GM21529 (cell line): ENCODE measurements at regions not wholly inside any gene's neighbourhood (a gene's known extent, or its start where the extent isn't known, plus 50 kb on each side); places are given as distances from the start of the nearest gene placed in this dataset.
"Not testable (repeated sequence)": the region's sequence is repeated elsewhere in the genome, so short reads cannot be mapped to it uniquely, and the experiment has no call there.

Experiments
- ATAC-seq: cut with Tn5 transposase; IDR thresholded peaks from one replicate; pipeline ENCODE4 v1.9.1; 2021; ENCODE audit not compliant: unreplicated experiment

- ATAC-seq, result no peak
Measured at GRCh38 chr13:110045202-110045601, 258.8 kb upstream of the IRS2 start.

- no peak for ATAC-seq
Measured at GRCh38 chr13:110044551-110045111, 258.2 kb upstream of the IRS2 start.

DNA sequence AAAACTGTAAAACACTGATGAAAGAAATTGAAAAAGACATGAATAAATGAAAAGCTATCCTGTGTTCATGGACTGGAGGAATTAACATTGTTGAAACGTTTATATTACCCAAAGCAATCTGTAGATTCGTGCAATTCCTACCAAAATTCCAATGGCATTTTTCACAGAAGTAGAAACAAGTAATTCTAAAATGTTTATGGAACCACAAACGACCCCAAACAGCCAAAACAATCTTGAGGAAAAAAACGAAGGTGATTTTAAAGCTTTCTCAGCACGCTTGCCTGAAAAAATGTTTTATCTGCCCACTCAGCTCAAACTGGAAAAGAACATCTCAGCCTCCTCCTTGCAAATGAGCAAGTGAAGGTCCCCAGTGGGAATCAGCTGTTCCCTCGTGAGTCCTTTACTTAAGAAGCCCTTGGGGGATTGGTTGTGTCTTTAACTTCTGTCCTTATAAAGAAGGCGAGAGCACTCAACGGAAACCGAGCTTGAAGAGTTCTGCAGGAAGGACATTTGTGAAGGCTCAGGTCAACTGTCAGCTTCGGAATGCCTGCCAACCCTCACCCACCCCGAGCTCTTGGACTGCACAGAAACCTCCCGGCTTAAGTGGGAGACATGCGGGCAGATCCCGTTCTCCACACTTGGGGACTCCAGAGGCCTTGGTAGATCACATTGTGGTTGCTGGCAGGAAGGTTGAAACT lies 256.0 kb upstream of the IRS2 start:
- no peak for ATAC-seq

GRCh38 chr13:110041638-110042037 lies 255.3 kb upstream of the IRS2 start:
- not testable (repeated sequence) for ATAC-seq

- no peak for ATAC-seq
Measured at GRCh38 chr13:110037925-110038573, 251.7 kb upstream of the IRS2 start.

GRCh38 chr13:110036060-110036459 lies 249.7 kb upstream of the IRS2 start:
- no peak for ATAC-seq

DNA sequence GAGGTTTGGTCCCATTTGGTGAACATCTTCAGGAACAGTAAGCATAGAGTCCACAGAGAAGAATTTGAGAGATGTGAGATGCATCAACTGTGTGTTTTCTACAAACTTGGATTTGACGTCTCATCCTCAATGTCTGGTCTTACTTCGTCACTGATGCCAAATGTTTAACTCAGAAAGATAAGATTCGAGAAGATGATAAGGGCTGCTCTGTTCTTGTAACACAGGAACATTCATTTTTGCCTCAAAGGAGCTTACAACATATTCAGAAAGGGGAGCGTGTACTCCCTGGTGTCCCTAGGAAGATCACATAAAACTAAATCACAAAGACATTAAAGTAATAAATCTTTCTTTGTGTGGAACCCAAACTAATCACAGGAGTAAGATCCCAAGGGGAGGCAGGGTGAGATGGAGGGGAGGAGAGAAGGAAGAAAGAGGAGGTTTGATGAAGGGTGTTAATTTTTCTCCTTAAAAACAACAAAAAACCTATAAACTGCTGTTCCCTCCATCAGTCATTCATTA lies 247.7 kb upstream of the IRS2 start:
- ATAC-seq, result no peak

DNA sequence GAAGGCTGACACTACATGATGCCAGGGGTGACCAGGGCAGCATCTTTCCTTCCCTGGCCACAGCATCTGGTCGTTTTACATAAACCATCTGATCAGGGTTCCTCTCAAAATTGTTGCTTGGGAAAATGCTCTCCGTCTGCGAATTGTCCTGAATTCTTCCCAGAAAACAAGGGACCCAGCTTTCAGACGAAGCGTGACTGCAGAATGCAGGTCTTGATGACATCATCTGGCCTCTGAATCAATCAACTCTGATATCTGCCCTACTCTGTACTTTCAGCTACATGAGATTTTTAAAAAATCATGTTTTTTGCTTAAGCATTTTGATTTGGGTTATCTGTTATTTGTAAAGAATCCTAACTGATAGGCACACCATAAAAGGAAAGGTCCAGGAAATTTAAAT lies 246.6 kb upstream of the IRS2 start:
- no peak for ATAC-seq

DNA sequence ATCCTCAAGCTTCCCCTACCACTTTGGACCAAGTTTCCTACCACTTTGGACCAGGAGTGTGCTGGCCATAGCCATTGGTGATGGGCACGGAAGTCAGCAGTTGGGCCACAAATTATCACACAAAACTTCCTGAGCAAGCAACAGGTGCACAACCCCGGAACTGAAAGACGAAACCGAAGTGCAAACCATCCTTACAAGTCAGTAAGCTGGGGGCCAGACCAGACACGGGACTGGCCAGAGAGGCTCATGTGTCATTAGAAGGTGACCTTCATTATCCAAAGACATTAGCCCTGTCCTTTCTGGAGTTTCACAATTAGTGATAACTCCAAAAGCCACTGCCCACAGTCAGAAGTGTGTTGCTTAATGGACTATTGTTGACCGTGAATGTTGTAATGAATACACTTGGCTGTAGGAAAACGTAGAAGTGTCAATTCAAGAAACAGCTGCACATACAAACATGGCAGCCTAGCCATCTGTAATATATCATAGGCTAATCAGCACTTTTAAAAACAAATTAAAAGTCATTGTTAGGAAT lies 244.1 kb upstream of the IRS2 start:
- ATAC-seq, result no peak

DNA sequence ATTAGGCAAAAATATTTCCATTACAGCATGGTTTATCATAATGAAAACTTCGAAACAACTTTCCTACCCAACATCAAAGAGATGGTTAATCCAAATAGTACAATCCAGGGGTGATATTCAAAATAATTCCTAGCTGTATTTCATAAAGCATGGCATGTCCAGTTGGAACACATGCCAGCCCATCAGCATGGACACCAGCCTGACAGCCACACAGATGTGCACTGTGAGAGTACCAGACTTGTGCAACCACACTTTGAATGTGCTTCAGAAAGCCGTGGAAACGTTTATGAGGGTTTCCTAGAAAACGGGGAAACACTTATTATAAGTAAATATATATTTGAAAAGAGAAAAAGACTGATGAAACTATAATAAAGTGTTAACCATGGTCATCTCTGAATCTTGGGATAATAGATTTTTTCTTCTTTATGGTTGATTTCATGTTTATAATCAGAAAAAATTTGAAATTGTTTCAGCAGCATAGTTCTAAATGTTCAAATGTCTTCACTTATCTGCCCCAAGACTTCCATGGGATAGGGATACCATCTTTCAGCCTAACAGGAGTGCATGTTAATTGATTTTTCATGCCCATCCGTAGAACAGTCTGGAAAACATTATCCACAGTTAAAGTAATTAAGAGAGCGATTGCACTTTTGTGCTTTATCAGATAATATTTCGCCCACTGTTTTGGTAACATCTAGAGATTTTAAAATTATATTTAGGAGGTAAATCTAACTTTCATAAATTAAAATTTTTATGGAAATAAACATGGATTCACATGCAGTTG lies 242.6 kb upstream of the IRS2 start:
- ATAC-seq, result no peak

DNA sequence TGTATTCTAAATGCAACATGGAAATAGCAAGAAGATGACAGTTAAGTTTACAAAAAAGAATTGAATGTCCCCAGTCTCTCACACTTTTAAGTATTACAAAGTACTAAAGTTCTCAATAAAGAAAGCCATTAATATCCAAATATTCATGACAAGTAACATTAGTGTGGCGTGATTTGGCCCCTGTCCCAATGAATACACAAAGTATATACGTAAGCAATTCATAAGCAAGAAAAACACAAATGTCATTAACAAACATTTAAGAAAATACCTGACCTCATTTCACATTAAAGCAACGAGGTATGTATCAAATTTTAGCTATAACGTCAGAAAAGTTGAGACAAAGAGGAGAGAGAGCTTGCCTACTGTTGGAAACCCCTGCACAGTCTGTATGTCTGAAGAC lies 241.9 kb upstream of the IRS2 start:
- no peak for ATAC-seq

GRCh38 chr13:110027470-110028240 lies 241.3 kb upstream of the IRS2 start:
- ATAC-seq, result no peak

DNA sequence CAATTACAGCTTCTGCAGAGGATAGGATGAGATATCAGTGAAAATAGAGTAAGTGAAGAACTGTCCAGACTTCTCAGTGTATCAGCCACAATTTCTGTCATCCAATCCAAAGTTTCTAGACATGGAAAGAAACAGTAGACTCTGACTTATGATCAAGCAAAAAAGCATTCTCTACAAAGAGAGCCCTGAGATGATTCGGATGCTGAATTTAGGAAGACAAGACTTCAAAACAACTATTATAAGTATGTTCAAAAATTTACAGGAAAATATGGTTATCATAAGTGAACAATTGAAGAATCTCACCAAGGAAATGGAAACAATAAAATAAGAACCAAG lies 238.2 kb upstream of the IRS2 start:
- ATAC-seq, result no peak

DNA sequence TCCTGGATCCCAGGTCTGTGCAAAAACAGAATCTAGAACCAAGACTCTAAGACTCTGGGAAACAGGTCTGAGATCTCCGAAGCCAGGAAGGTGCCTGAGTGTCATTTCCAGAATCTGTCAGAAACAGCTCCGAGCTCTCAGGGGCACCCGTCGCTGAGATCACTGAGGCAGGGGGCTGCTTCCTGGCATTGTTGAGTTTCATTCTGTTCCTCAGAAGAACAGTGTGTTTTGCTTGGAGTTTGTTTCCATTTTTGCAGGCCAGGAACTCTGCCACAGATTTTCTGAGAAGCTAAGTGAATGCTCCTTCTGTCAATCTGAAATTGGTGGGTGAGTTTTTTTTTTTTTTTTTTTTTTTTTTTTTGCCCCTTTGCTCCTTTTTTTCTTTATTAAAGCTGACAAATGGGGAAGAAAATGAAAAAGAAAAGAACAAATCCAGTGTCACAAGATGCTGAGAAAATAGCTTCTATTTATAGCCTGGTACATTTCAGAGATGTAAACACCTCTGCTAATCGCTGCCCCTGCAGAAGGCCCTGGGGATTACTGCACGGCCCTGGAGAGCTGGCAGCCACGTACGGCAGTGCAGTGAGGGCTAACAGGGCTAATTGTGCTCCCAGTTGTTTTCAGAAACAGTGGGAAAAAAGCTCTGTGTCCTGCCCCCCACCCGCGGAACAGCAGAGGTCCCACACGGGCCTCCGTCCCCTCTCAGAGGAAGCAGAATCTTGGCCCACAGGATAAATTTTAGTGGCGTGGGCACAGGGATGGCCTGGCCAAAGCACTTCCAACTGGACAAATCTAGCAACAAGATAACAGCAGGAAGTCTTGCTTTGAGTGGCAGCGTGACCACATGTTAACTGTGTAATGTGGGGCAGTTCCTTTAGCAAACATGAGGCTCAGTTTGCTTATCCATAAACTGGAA lies 237.6 kb upstream of the IRS2 start:
- ATAC-seq, result no peak

DNA sequence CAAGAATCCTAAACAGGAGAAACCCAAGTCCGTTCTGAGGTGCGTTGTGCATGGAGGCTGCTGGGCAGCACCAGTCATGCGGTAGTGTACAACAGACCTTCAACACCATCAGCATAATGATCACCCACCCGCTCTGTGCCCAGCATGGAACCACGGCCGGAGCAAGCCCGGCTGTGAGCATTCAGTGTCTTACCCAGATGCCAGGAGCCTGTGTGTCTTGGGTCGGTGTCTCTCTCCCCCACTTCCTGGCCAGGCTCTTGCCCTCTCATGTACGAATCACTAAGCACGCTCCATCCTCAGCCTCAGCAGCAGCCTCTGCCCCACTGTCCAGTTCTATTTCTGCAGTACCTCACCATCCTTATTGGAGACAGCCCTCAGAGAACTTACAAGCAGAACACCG lies 231.6 kb upstream of the IRS2 start:
- no peak for ATAC-seq

GRCh38 chr13:110017379-110017778 lies 231.0 kb upstream of the IRS2 start:
- no peak for ATAC-seq

DNA sequence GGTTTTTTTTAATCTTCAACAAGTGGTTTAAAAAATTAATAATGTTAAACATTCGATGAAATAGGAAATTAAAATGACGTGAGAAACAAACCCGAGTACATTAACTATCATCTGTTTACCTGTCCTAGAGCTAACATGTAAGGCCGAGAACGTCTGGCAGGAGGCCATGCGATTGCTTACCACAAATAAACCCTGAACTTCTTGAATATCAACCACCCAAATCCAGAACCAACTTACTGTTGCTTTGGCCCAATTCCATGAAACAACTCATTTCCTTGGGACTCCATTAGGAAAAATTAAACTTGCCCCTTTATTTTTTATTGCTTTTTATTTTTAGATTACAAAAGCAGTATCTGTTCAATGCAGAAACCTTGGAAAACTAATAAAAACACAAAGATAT lies 228.9 kb upstream of the IRS2 start:
- ATAC-seq, result no peak

- no peak for ATAC-seq
Measured at GRCh38 chr13:110014719-110015118, 228.3 kb upstream of the IRS2 start.

- no peak for ATAC-seq
Measured at GRCh38 chr13:110012102-110012739, 225.8 kb upstream of the IRS2 start.
